ENCODE measurements at regions not wholly inside any gene's neighbourhood (a gene's known extent, or its start where the extent isn't known, plus 50 kb on each side); places are given as distances from the start of the nearest gene placed in this dataset.

DNA sequence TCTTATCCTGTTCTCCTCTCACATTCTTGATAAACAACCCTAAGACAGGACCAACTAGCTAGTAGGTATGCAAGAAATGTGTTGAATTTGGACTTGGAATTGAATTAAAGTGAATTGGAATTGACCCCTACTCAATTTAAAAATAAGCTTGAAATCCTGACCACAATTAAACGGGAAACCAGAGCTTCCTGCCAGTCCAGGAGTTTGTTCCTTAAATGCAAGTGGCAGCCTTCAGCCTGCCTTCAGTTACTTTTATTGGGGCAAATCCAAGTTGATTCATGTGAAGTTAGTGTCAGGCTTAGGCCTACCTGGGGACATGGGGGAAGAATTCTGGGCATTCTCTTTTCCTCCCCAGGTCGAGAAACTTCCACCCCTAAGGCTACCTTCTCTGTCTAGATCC lies 457.6 kb downstream of the BCL11A start:
- Histone ChIP-seq H4K20me1 (ENCODE audit: insufficient read depth, low read length) (no peaks in the 10 kb centered on the region), H3K4me3 (ENCODE audit: low read length) (no peak overlapping the region), H3K4me1 (ENCODE audit: low read length) (peaks cover 11% of the 10 kb centered on the region), H3K27me3 (ENCODE audit: low read depth, low read length) (no peaks in the 10 kb centered on the region), H3K79me2 (ENCODE audit: low read length) (no peaks in the 10 kb centered on the region), H3K36me3 (replicated peaks; ENCODE audit: low read depth, low read length) (no peaks in the 10 kb centered on the region), H3K9me3 (ENCODE audit: insufficient read depth, low read length) (no peaks in the 10 kb centered on the region), H2AFZ (ENCODE audit: low read depth, low read length) (no peak overlapping the region), H3K4me2 (ENCODE audit: low read length) (no peak overlapping the region), H3K27ac (ENCODE audit: low read length) (no peak overlapping the region), H3K9ac (ENCODE audit: low read length) (no peak overlapping the region)
- TF ChIP-seq, protein P1, sequence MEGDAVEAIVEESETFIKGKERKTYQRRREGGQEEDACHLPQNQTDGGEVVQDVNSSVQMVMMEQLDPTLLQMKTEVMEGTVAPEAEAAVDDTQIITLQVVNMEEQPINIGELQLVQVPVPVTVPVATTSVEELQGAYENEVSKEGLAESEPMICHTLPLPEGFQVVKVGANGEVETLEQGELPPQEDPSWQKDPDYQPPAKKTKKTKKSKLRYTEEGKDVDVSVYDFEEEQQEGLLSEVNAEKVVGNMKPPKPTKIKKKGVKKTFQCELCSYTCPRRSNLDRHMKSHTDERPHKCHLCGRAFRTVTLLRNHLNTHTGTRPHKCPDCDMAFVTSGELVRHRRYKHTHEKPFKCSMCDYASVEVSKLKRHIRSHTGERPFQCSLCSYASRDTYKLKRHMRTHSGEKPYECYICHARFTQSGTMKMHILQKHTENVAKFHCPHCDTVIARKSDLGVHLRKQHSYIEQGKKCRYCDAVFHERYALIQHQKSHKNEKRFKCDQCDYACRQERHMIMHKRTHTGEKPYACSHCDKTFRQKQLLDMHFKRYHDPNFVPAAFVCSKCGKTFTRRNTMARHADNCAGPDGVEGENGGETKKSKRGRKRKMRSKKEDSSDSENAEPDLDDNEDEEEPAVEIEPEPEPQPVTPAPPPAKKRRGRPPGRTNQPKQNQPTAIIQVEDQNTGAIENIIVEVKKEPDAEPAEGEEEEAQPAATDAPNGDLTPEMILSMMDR (IDR thresholded peaks at IDR 0.05; ENCODE audit: low read depth, low read length) = no peak
- TF ChIP-seq EZH2phosphoT487 (IDR thresholded peaks at IDR 0.05; ENCODE audit: low read depth) = no peak

DNA sequence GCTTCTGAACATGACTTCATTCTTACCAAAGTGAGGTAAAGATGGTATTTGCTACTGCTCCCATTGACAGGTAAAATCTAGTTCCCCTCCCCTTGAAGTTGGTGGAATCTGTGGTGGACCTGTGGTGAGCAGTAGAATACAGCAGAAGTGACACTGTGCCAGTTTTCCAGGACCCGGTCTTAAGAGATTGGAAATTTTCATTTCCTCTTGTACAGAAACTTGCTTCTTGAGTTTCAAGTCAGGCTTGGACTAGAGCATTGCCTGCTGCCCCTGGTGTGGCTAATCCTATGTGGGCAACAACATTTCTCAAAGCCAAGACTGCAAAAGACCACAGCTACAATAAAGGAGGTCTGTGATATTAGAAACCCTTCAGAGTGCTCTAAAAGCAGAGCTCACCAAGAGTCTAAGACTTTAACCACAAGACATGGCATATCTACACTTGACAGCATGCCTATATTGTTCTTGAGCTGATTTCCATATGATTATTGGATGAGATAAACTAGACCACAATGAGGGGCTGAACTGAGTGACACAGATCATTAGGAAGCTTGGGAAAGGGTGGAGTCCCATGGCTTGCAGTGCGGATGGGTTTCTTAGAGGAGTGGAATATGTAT lies 458.1 kb downstream of the BCL11A start:
- Histone ChIP-seq H3K9ac (ENCODE audit: low read length) (no peak overlapping the region), H3K36me3 (replicated peaks; ENCODE audit: low read depth, low read length) (no peaks in the 10 kb centered on the region), H4K20me1 (ENCODE audit: insufficient read depth, low read length) (no peaks in the 10 kb centered on the region), H3K4me1 (ENCODE audit: low read length) (peaks cover 8% of the 10 kb centered on the region), H3K27ac (ENCODE audit: low read length) (no peak overlapping the region), H3K9me3 (ENCODE audit: insufficient read depth, low read length) (no peaks in the 10 kb centered on the region), H3K79me2 (ENCODE audit: low read length) (no peaks in the 10 kb centered on the region), H2AFZ (ENCODE audit: low read depth, low read length) (no peak overlapping the region), H3K4me2 (ENCODE audit: low read length) (no peak overlapping the region), H3K27me3 (ENCODE audit: low read depth, low read length) (no peaks in the 10 kb centered on the region), H3K4me3 (ENCODE audit: low read length) (no peak overlapping the region)
- TF ChIP-seq, protein P1 (IDR thresholded peaks at IDR 0.05; ENCODE audit: low read depth, low read length) = no peak
- TF ChIP-seq EZH2phosphoT487 (IDR thresholded peaks at IDR 0.05; ENCODE audit: low read depth) = no peak

DNA sequence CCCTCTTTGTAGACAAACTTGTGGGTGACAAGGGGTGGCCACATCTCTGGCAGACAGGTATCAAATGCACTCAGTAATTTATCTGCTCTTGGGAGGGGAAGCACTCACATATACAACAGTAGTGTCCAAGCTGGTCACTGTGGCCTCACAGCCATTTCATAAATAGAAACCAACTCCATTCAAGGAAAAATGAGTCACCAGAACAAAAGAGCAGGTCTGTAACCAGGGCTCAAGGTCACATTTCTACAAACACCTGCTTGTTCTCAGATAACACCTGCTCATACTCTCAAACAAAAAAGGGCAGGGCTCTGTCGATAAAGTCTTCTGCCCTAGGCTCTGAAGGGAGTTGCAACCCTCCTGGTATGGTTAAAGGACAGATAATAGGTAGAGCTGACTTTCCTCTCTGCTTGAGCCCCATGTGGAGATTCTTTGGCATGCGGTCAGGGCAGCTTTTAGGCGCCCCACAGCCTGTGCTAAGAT lies 459.0 kb downstream of the BCL11A start:
- no peak overlapping the region for H3K4me2 ChIP-seq (ENCODE audit: low read length)
- no peaks in the 10 kb centered on the region for H3K27me3 ChIP-seq (ENCODE audit: low read depth, low read length)
- H3K4me1 ChIP-seq (ENCODE audit: low read length) = peaks cover 6% of the 10 kb centered on the region
- no peak overlapping the region for H3K9ac ChIP-seq (ENCODE audit: low read length)
- H2AFZ ChIP-seq (ENCODE audit: low read depth, low read length) = no peak overlapping the region
- TF ChIP-seq EZH2phosphoT487 (IDR thresholded peaks at IDR 0.05; ENCODE audit: low read depth) = no peak
- TF ChIP-seq, protein P1 (IDR thresholded peaks at IDR 0.05; ENCODE audit: low read depth, low read length) = no peak
- H3K79me2 ChIP-seq (ENCODE audit: low read length) = no peaks in the 10 kb centered on the region
- no peaks in the 10 kb centered on the region for H4K20me1 ChIP-seq (ENCODE audit: insufficient read depth, low read length)
- H3K9me3 ChIP-seq (ENCODE audit: insufficient read depth, low read length) = no peaks in the 10 kb centered on the region
- H3K36me3 ChIP-seq (replicated peaks; ENCODE audit: low read depth, low read length) = no peaks in the 10 kb centered on the region
- H3K4me3 ChIP-seq (ENCODE audit: low read length) = no peak overlapping the region
- no peak overlapping the region for H3K27ac ChIP-seq (ENCODE audit: low read length)

DNA sequence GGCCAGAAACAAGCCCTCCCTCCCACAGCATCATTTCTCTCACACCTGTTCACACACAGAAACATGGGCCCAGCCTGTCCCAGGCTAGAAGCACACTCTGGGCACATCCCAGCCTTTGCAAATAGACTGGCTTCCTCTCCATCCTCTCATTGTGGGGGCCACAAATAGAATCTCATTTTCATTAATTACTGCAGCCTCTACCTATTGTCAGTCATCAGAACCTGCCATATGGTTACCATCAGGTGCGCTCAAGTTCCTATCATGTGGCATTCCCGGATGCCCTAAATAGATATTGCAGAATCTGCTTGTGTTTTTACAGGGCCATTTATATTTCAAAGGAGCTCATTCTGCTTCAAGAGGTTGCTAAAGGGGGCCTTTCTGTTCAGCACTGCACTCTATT lies 460.7 kb downstream of the BCL11A start:
- no peak overlapping the region for H3K4me3 ChIP-seq (ENCODE audit: low read length)
- no peak for TF ChIP-seq EZH2phosphoT487 (IDR thresholded peaks at IDR 0.05; ENCODE audit: low read depth)
- TF ChIP-seq, protein P1 (IDR thresholded peaks at IDR 0.05; ENCODE audit: low read depth, low read length) = no peak
- H3K9me3 ChIP-seq (ENCODE audit: insufficient read depth, low read length) = no peaks in the 10 kb centered on the region
- H3K4me1 ChIP-seq (ENCODE audit: low read length) = peaks cover 6% of the 10 kb centered on the region
- no peak overlapping the region for H3K27ac ChIP-seq (ENCODE audit: low read length)
- no peak overlapping the region for H3K4me2 ChIP-seq (ENCODE audit: low read length)
- H4K20me1 ChIP-seq (ENCODE audit: insufficient read depth, low read length) = no peaks in the 10 kb centered on the region
- no peaks in the 10 kb centered on the region for H3K79me2 ChIP-seq (ENCODE audit: low read length)
- H3K36me3 ChIP-seq (replicated peaks; ENCODE audit: low read depth, low read length) = no peaks in the 10 kb centered on the region
- no peak overlapping the region for H2AFZ ChIP-seq (ENCODE audit: low read depth, low read length)
- H3K9ac ChIP-seq (ENCODE audit: low read length) = no peak overlapping the region
- no peaks in the 10 kb centered on the region for H3K27me3 ChIP-seq (ENCODE audit: low read depth, low read length)

Data from OCI-LY3 (cell line).